Osteoblast (primary cell): ENCODE measurements at regions not wholly inside any gene's neighbourhood (a gene's known extent, or its start where the extent isn't known, plus 50 kb on each side); places are given as distances from the start of the nearest gene placed in this dataset.
"Not testable (repeated sequence)": the region's sequence is repeated elsewhere in the genome, so short reads cannot be mapped to it uniquely, and the experiment has no call there.

Experiments
- DNase-seq: peaks from one replicate; pipeline ENCODE4 v3.0.0; 2011; ENCODE audit warnings: low spot score, mixed read lengths; ENCODE audit not compliant: insufficient read length; ENCODE audit errors: missing footprints
- H2AFZ ChIP-seq: 2 replicates; pipeline ENCODE4 v1.6.0; 2011; ENCODE audit warnings: mild to moderate bottlenecking, low read length
- H3K27ac ChIP-seq: 2 replicates; pipeline ENCODE4 v1.5.1; 2011; ENCODE audit warnings: mild to moderate bottlenecking, low read depth, low read length, moderate library complexity
- H3K27me3 ChIP-seq: 2 replicates; pipeline ENCODE4 v1.6.0; 2012; ENCODE audit warnings: mild to moderate bottlenecking, control low read depth, inconsistent platforms, low read length, moderate library complexity; ENCODE audit not compliant: insufficient read depth
- H3K36me3 ChIP-seq: 2 replicates; pipeline ENCODE4 v1.5.1; 2011; ENCODE audit warnings: mild to moderate bottlenecking, low read length, control low read depth, moderate library complexity; ENCODE audit not compliant: insufficient read depth
- H3K4me1 ChIP-seq: 2 replicates; pipeline ENCODE4 v1.5.1; 2011; ENCODE audit warnings: mild to moderate bottlenecking, low read length, control low read depth, moderate library complexity; ENCODE audit not compliant: insufficient read depth
- H3K4me2 ChIP-seq: 2 replicates; pipeline ENCODE4 v1.6.0; 2011; ENCODE audit warnings: mild to moderate bottlenecking, low read length; ENCODE audit not compliant: insufficient read depth
- H3K4me3 ChIP-seq: fragments of 200-600 bp; sonication (generic); 3 replicates; pipeline ENCODE4 v1.5.1; 2012; ENCODE audit warnings: mild to moderate bottlenecking, low read length, inconsistent platforms; ENCODE audit not compliant: insufficient read depth
- H3K79me2 ChIP-seq: 2 replicates; pipeline ENCODE4 v1.6.0; 2012; ENCODE audit warnings: mild to moderate bottlenecking, low read length, control low read depth, inconsistent platforms; ENCODE audit not compliant: insufficient read depth
- H3K9me3 ChIP-seq: 2 replicates; pipeline ENCODE4 v1.5.1; 2011; ENCODE audit warnings: low read depth, low read length, control low read depth
- H4K20me1 ChIP-seq: 2 replicates; pipeline ENCODE4 v1.6.0; 2012; ENCODE audit warnings: mild to moderate bottlenecking, low read length, control low read depth; ENCODE audit not compliant: insufficient read depth
- TF ChIP-seq, protein P1 (sequence below): IDR thresholded peaks from 2 replicates; pipeline ENCODE4 v1.5.1; 2011; ENCODE audit warnings: mild to moderate bottlenecking, low read depth, low read length, moderate library complexity; ENCODE audit errors: extremely low read depth

DNA sequence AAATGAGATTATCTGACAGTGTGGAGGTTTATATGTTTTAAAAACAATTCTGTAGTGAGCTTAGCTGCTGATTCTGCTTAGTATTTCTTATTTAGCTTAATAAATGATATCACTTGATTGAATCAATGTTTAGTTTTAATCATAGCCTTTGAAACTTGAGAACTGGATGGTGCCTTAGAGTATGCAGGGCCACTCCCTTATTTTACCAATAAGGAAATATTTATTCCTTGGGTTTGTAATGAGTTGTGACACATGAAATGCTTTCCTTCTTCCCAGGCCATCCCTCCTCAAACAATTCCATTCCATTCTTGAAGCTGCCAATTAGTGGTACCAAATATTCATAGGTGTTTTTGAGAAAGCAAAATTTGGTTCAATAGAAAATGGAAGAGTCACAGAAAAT lies 183.8 kb upstream of the DCC start:
- H3K36me3 ChIP-seq, result no peaks in the 10 kb centered on the region
- no peak overlapping the region for H2AFZ ChIP-seq
- no peaks in the 10 kb centered on the region for H3K27me3 ChIP-seq
- no peaks in the 10 kb centered on the region for H3K79me2 ChIP-seq
- H3K27ac ChIP-seq, result no peak overlapping the region
- H3K4me1 ChIP-seq, result no peaks in the 10 kb centered on the region
- H4K20me1 ChIP-seq, result no peaks in the 10 kb centered on the region
- H3K4me2 ChIP-seq, result no peak overlapping the region
- no peaks in the 10 kb centered on the region for H3K9me3 ChIP-seq
- H3K4me3 ChIP-seq, result no peak overlapping the region
- DNase-seq, result peak; percentile 37
- TF ChIP-seq, protein P1, sequence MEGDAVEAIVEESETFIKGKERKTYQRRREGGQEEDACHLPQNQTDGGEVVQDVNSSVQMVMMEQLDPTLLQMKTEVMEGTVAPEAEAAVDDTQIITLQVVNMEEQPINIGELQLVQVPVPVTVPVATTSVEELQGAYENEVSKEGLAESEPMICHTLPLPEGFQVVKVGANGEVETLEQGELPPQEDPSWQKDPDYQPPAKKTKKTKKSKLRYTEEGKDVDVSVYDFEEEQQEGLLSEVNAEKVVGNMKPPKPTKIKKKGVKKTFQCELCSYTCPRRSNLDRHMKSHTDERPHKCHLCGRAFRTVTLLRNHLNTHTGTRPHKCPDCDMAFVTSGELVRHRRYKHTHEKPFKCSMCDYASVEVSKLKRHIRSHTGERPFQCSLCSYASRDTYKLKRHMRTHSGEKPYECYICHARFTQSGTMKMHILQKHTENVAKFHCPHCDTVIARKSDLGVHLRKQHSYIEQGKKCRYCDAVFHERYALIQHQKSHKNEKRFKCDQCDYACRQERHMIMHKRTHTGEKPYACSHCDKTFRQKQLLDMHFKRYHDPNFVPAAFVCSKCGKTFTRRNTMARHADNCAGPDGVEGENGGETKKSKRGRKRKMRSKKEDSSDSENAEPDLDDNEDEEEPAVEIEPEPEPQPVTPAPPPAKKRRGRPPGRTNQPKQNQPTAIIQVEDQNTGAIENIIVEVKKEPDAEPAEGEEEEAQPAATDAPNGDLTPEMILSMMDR, result no peak

DNA sequence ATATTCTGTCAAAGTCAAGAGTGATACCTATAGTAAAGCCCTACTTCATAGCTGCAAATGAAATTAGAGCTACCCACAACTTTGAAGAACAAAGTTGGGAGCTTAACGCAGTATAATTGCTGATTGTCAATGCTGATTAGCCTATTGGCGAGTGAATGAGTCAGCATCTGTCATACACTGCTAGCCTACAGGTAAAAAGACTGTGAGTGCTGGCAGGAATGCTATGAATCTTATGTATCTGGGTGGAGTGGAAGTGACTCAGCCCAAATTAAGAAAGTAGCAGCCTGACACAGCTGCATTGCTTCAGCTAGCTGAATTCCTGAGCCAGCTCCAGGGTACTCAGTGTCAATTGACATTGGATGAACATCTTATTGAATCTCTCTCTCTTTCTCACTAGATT lies 179.4 kb upstream of the DCC start:
- H3K27ac ChIP-seq, result no peak overlapping the region
- H4K20me1 ChIP-seq, result no peaks in the 10 kb centered on the region
- DNase-seq, result no peak
- TF ChIP-seq, protein P1, result no peak
- no peaks in the 10 kb centered on the region for H3K79me2 ChIP-seq
- no peaks in the 10 kb centered on the region for H3K9me3 ChIP-seq
- H2AFZ ChIP-seq, result no peak overlapping the region
- H3K4me1 ChIP-seq, result no peaks in the 10 kb centered on the region
- no peaks in the 10 kb centered on the region for H3K27me3 ChIP-seq
- H3K36me3 ChIP-seq, result no peaks in the 10 kb centered on the region
- H3K4me3 ChIP-seq, result no peak overlapping the region
- no peak overlapping the region for H3K4me2 ChIP-seq

DNA sequence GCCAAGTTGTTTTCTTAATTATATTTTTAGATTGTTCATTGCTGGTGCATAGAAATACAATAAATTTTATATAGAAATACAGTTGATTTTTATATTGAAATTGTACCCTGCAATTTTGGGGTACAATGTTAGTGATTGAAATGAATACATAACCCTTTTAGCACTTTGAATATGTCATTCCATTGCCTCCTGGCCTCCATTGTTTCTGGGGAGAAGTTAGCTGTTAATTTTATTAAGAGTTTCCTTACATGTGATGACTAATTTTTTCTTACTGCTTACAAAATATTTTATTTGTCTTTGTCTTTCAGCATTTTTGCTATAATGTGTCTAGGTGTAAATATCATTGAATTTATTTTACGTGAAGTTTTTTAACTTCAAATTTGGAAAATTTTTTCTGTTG lies 176.5 kb upstream of the DCC start:
- H3K36me3 ChIP-seq, result no peaks in the 10 kb centered on the region
- TF ChIP-seq, protein P1, result no peak
- no peak overlapping the region for H3K4me2 ChIP-seq
- H4K20me1 ChIP-seq, result no peaks in the 10 kb centered on the region
- no peaks in the 10 kb centered on the region for H3K27me3 ChIP-seq
- DNase-seq, result no peak
- no peak overlapping the region for H3K27ac ChIP-seq
- H2AFZ ChIP-seq, result no peak overlapping the region
- H3K9me3 ChIP-seq, result peaks cover 1% of the 10 kb centered on the region
- H3K4me3 ChIP-seq, result no peak overlapping the region
- H3K4me1 ChIP-seq, result no peaks in the 10 kb centered on the region
- no peaks in the 10 kb centered on the region for H3K79me2 ChIP-seq

DNA sequence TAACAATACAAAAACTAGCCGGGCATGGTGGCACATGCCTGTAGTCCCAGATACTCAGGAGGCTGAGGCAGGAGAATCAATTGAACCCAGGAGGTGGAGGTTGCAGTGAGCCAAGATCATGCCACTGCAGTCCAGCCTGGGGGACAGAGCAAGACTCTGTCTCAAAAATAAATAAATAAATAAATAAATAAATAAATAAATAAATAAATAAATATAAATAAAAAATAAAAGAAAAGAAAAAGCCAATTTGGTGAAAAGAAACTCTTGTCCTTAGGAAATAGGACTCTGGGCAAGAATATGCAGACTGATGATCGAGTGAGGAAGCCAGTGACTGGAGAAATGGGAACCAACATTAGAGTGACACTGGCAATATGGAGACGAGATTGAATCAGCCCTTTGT lies 171.9 kb upstream of the DCC start:
- not testable (repeated sequence) for H3K4me3 ChIP-seq, H3K79me2 ChIP-seq, H3K9me3 ChIP-seq, H3K27ac ChIP-seq, H2AFZ ChIP-seq, H3K36me3 ChIP-seq, H3K4me2 ChIP-seq, H3K4me1 ChIP-seq, DNase-seq, H4K20me1 ChIP-seq, H3K27me3 ChIP-seq

DNA sequence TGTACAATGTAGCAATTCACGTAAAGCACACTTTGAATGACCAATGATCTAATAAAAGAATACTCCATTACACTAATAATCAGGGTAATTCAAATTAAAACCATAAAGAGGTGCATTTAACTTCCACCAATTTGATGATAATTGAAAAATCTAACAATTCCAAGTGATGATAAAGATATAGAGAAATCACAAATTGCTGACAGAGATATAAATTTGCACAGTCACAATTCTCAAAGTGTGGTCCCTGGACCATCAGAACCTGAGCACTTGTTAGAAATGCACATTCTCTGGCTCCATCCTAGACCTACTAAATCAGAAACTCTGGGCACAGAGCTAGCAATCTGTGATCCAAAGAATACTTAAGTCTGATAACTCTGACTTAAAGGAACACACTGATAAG lies 165.8 kb upstream of the DCC start:
- no peak overlapping the region for H3K4me3 ChIP-seq
- no peaks in the 10 kb centered on the region for H3K79me2 ChIP-seq
- H4K20me1 ChIP-seq, result no peaks in the 10 kb centered on the region
- peaks cover 3% of the 10 kb centered on the region for H3K9me3 ChIP-seq
- TF ChIP-seq, protein P1, result no peak
- no peak overlapping the region for H2AFZ ChIP-seq
- H3K27me3 ChIP-seq, result no peaks in the 10 kb centered on the region
- no peaks in the 10 kb centered on the region for H3K4me1 ChIP-seq
- H3K27ac ChIP-seq, result no peak overlapping the region
- DNase-seq, result no peak
- H3K4me2 ChIP-seq, result no peak overlapping the region
- H3K36me3 ChIP-seq, result no peaks in the 10 kb centered on the region
